MM.1S (cell line): ENCODE measurements at regions not wholly inside any gene's neighbourhood (a gene's known extent, or its start where the extent isn't known, plus 50 kb on each side); places are given as distances from the start of the nearest gene placed in this dataset.

ENCODE experiments used
- DNase-seq: peaks from one replicate; pipeline ENCODE4 v3.0.0-alpha.2; 2015
- H2AFZ ChIP-seq: fragments of 300-600 bp; sonication (generic); 2 replicates; pipeline ENCODE4 v1.6.0; 2016; ENCODE audit warnings: antibody characterized with exemption, low read length
- H3F3A ChIP-seq: fragments of 300-600 bp; sonication (generic); 2 replicates; pipeline ENCODE4 v1.6.1; 2016; ENCODE audit warnings: mild to moderate bottlenecking, antibody characterized with exemption, low read length, moderate library complexity, mixed read lengths; ENCODE audit not compliant: insufficient read depth
- H3K27ac ChIP-seq: fragments of 300-600 bp; sonication (generic); 2 replicates; pipeline ENCODE4 v1.5.1; 2016; ENCODE audit warnings: mild to moderate bottlenecking, low read length
- H3K27me3 ChIP-seq: fragments of 300-600 bp; sonication (generic); replicated peaks from 2 replicates; pipeline ENCODE4 v1.6.0; 2016; ENCODE audit warnings: low read length; ENCODE audit not compliant: insufficient read depth
- H3K36me3 ChIP-seq: fragments of 300-600 bp; sonication (generic); replicated peaks from 2 replicates; pipeline ENCODE4 v1.6.1; 2016; ENCODE audit warnings: mild to moderate bottlenecking, low read length, mixed read lengths; ENCODE audit not compliant: insufficient read depth
- H3K4me1 ChIP-seq: fragments of 300-600 bp; sonication (generic); 2 replicates; pipeline ENCODE4 v1.6.1; 2016; ENCODE audit warnings: low read length, mixed read lengths
- H3K4me2 ChIP-seq: fragments of 300-600 bp; sonication (generic); 2 replicates; pipeline ENCODE4 v1.6.0; 2016; ENCODE audit warnings: low read depth, low read length
- H3K4me3 ChIP-seq: fragments of 300-600 bp; sonication (generic); 2 replicates; pipeline ENCODE4 v1.5.1; 2016; ENCODE audit warnings: low read length, mixed read lengths
- H3K79me2 ChIP-seq: fragments of 300-600 bp; sonication (generic); 2 replicates; pipeline ENCODE4 v1.6.1; 2016; ENCODE audit warnings: mixed run types, low read length, mixed read lengths
- H3K9ac ChIP-seq: fragments of 300-600 bp; sonication (generic); 2 replicates; pipeline ENCODE4 v1.6.1; 2016; ENCODE audit warnings: low read length, mixed read lengths
- H3K9me2 ChIP-seq: fragments of 300-600 bp; sonication (generic); replicated peaks from 2 replicates; pipeline ENCODE4 v1.6.1; 2016; ENCODE audit warnings: mild to moderate bottlenecking, low read length, mixed read lengths; ENCODE audit not compliant: insufficient read depth
- H3K9me3 ChIP-seq: fragments of 300-600 bp; sonication (generic); replicated peaks from 2 replicates; pipeline ENCODE4 v1.6.1; 2016; ENCODE audit warnings: mild to moderate bottlenecking, low read length, mixed read lengths; ENCODE audit not compliant: insufficient read depth
- H4K20me1 ChIP-seq: fragments of 300-600 bp; sonication (generic); 2 replicates; pipeline ENCODE4 v1.6.1; 2016; ENCODE audit warnings: mild to moderate bottlenecking, low read length, moderate library complexity, mixed read lengths; ENCODE audit not compliant: insufficient read depth
- CTCF ChIP-seq: fragments of 300-600 bp; sonication (generic); IDR thresholded peaks from 2 replicates; pipeline ENCODE4 v1.5.1; 2016; ENCODE audit warnings: antibody characterized with exemption, low read length, mixed read lengths
- EZH2 ChIP-seq: fragments of 300-600 bp; sonication (generic); optimal IDR thresholded peaks from 2 replicates; pipeline ENCODE3; 2017; ENCODE audit warnings: low read depth, mild to moderate bottlenecking, antibody characterized with exemption, low read length, mixed read lengths
- EZH2phosphoT487 ChIP-seq: fragments of 300-600 bp; sonication (generic); IDR thresholded peaks from 2 replicates; pipeline ENCODE4 v1.6.1; 2018; ENCODE audit warnings: antibody characterized with exemption, low read length

GRCh38 chr11:80562523-80563125 is 1121.8 kb upstream of the TENM4 start:
- H3K9me2 ChIP-seq: no peaks in the 10 kb centered on the region
- H3K9ac ChIP-seq: no peak overlapping the region
- no peak overlapping the region for H3K4me2 ChIP-seq
- H3K27ac ChIP-seq: no peak overlapping the region
- no peak overlapping the region for H3K4me3 ChIP-seq
- H3F3A ChIP-seq: no peaks in the 10 kb centered on the region
- TF ChIP-seq EZH2: no peak
- no peak for DNase-seq
- H3K4me1 ChIP-seq: no peaks in the 10 kb centered on the region
- H4K20me1 ChIP-seq: no peaks in the 10 kb centered on the region
- H3K79me2 ChIP-seq: no peaks in the 10 kb centered on the region
- no peaks in the 10 kb centered on the region for H3K27me3 ChIP-seq
- no peaks in the 10 kb centered on the region for H3K9me3 ChIP-seq
- no peaks in the 10 kb centered on the region for H3K36me3 ChIP-seq
- H2AFZ ChIP-seq: no peak overlapping the region

- Histone ChIP-seq H3K36me3 (no peaks in the 10 kb centered on the region), H3K9me2 (no peaks in the 10 kb centered on the region), H3K4me2 (peak overlapping the region; percentile 33), H3K9ac (no peak overlapping the region), H4K20me1 (no peaks in the 10 kb centered on the region), H3K4me3 (no peak overlapping the region), H3K4me1 (no peaks in the 10 kb centered on the region), H3K27me3 (no peaks in the 10 kb centered on the region), H3K27ac (no peak overlapping the region), H3F3A (no peaks in the 10 kb centered on the region), H2AFZ (no peak overlapping the region), H3K79me2 (no peaks in the 10 kb centered on the region), H3K9me3 (no peaks in the 10 kb centered on the region)
- no peak for TF ChIP-seq EZH2phosphoT487
- TF ChIP-seq EZH2: no peak
- TF ChIP-seq CTCF: no peak
- peak; percentile 47 for DNase-seq
Measured at GRCh38 chr11:80559942-80560341, 1119.1 kb upstream of the TENM4 start.

- DNase-seq: no peak
- H3F3A ChIP-seq: no peaks in the 10 kb centered on the region
- H3K9me3 ChIP-seq: no peaks in the 10 kb centered on the region
- H3K27me3 ChIP-seq: no peaks in the 10 kb centered on the region
- H3K9ac ChIP-seq: no peak overlapping the region
- H3K36me3 ChIP-seq: no peaks in the 10 kb centered on the region
- H2AFZ ChIP-seq: no peak overlapping the region
- TF ChIP-seq CTCF: no peak
- no peak for TF ChIP-seq EZH2
- no peak for TF ChIP-seq EZH2phosphoT487
- no peak overlapping the region for H3K4me3 ChIP-seq
- no peaks in the 10 kb centered on the region for H3K9me2 ChIP-seq
- no peaks in the 10 kb centered on the region for H4K20me1 ChIP-seq
- H3K27ac ChIP-seq: no peak overlapping the region
- H3K4me1 ChIP-seq: no peaks in the 10 kb centered on the region
- no peak overlapping the region for H3K4me2 ChIP-seq
- H3K79me2 ChIP-seq: no peaks in the 10 kb centered on the region
Measured at GRCh38 chr11:80553565-80553964, 1112.7 kb upstream of the TENM4 start.

- Histone ChIP-seq H3K4me1 (peaks cover 11% of the 10 kb centered on the region), H3K27ac (no peak overlapping the region), H3K9me3 (no peaks in the 10 kb centered on the region), H3K9me2 (no peaks in the 10 kb centered on the region), H3K79me2 (no peaks in the 10 kb centered on the region), H3K27me3 (no peaks in the 10 kb centered on the region), H2AFZ (no peak overlapping the region), H3F3A (no peaks in the 10 kb centered on the region; the same call in 1 of the 2 replicates), H3K9ac (no peak overlapping the region), H4K20me1 (no peaks in the 10 kb centered on the region), H3K36me3 (no peaks in the 10 kb centered on the region), H3K4me3 (no peak overlapping the region), H3K4me2 (no peak overlapping the region)
- TF ChIP-seq EZH2phosphoT487: no peak
- no peak for TF ChIP-seq EZH2
- no peak for TF ChIP-seq CTCF
- no peak for DNase-seq
Measured at GRCh38 chr11:80542704-80543103, 1101.9 kb upstream of the TENM4 start.
